MG63 (cell line): ENCODE measurements at regions not wholly inside any gene's neighbourhood (a gene's known extent, or its start where the extent isn't known, plus 50 kb on each side); places are given as distances from the start of the nearest gene placed in this dataset.

Experiments used
- DNase-seq: peaks from one replicate; pipeline ENCODE4 v3.0.0-alpha.2; 2020
- H3K27me3 ChIP-seq: fragments of 250-450 bp; sonication (Bioruptor Pico); 2 replicates; pipeline ENCODE4 v1.5.1; 2020; ENCODE audit warnings: mild to moderate bottlenecking, moderate library complexity
- H3K36me3 ChIP-seq: fragments of 250-450 bp; sonication (Bioruptor Pico); 2 replicates; pipeline ENCODE4 v1.5.1; 2020; ENCODE audit warnings: mild to moderate bottlenecking, moderate library complexity
- H3K4me3 ChIP-seq: fragments of 250-450 bp; sonication (Bioruptor Pico); 2 replicates; pipeline ENCODE4 v1.5.1; 2020; ENCODE audit warnings: mild to moderate bottlenecking, moderate library complexity
- H3K9me3 ChIP-seq: fragments of 250-450 bp; sonication (Bioruptor Pico); 2 replicates; pipeline ENCODE4 v1.5.1; 2020; ENCODE audit warnings: mild to moderate bottlenecking, moderate library complexity

GRCh38 chr20:57060407-57061050, 205.9 kb downstream of the BMP7 start:
- no peak for DNase-seq
- Histone ChIP-seq H3K4me3 (no peak overlapping the region), H3K9me3 (no peaks in the 10 kb centered on the region), H3K36me3 (no peaks in the 10 kb centered on the region), H3K27me3 (no peaks in the 10 kb centered on the region)

GRCh38 chr20:57061051-57061900, 205.2 kb downstream of the BMP7 start:
- no peak overlapping the region for H3K4me3 ChIP-seq
- H3K36me3 ChIP-seq, result no peaks in the 10 kb centered on the region
- no peaks in the 10 kb centered on the region for H3K27me3 ChIP-seq
- peak; percentile 39 for DNase-seq
- no peaks in the 10 kb centered on the region for H3K9me3 ChIP-seq

GRCh38 chr20:57062241-57062640, 204.2 kb downstream of the BMP7 start:
- Histone ChIP-seq H3K4me3 (no peak overlapping the region), H3K36me3 (no peaks in the 10 kb centered on the region), H3K27me3 (no peaks in the 10 kb centered on the region), H3K9me3 (no peaks in the 10 kb centered on the region)
- DNase-seq, result no peak

GRCh38 chr20:57062696-57063270, 203.7 kb downstream of the BMP7 start:
- no peaks in the 10 kb centered on the region for H3K27me3 ChIP-seq
- DNase-seq, result no peak
- H3K9me3 ChIP-seq, result no peaks in the 10 kb centered on the region
- H3K4me3 ChIP-seq, result no peak overlapping the region
- H3K36me3 ChIP-seq, result no peaks in the 10 kb centered on the region

- H3K36me3 ChIP-seq, result no peaks in the 10 kb centered on the region
These were observed 201.6 kb downstream of the BMP7 start for GRCh38 chr20:57064836-57065235.

GRCh38 chr20:57065646-57066045, 200.8 kb downstream of the BMP7 start:
- no peaks in the 10 kb centered on the region for H3K27me3 ChIP-seq
- DNase-seq, result no peak
- H3K4me3 ChIP-seq, result no peak overlapping the region
- no peaks in the 10 kb centered on the region for H3K9me3 ChIP-seq
- no peaks in the 10 kb centered on the region for H3K36me3 ChIP-seq

More at GRCh38 chr20:57064836-57065235, 201.6 kb downstream of the BMP7 start:
- H3K4me3 ChIP-seq, result no peak overlapping the region
- no peaks in the 10 kb centered on the region for H3K27me3 ChIP-seq
- DNase-seq, result no peak
- H3K9me3 ChIP-seq, result no peaks in the 10 kb centered on the region

- H3K4me3 ChIP-seq, result no peak overlapping the region
- no peak for DNase-seq
- H3K9me3 ChIP-seq, result no peaks in the 10 kb centered on the region
- no peaks in the 10 kb centered on the region for H3K36me3 ChIP-seq
- H3K27me3 ChIP-seq, result no peaks in the 10 kb centered on the region
These were observed 200.1 kb downstream of the BMP7 start for GRCh38 chr20:57066126-57066900.

GRCh38 chr20:57069442-57069841, 197.0 kb downstream of the BMP7 start:
- DNase-seq, result no peak
- no peaks in the 10 kb centered on the region for H3K36me3 ChIP-seq
- no peaks in the 10 kb centered on the region for H3K9me3 ChIP-seq
- H3K4me3 ChIP-seq, result no peak overlapping the region
- H3K27me3 ChIP-seq, result no peaks in the 10 kb centered on the region

- Histone ChIP-seq H3K9me3 (no peaks in the 10 kb centered on the region), H3K27me3 (no peaks in the 10 kb centered on the region), H3K4me3 (no peak overlapping the region), H3K36me3 (no peaks in the 10 kb centered on the region)
- DNase-seq, result no peak
These were observed 196.1 kb downstream of the BMP7 start for GRCh38 chr20:57070296-57070695.

GRCh38 chr20:57071283-57071731, 195.1 kb downstream of the BMP7 start:
- H3K4me3 ChIP-seq, result no peak overlapping the region
- peaks cover 6% of the 10 kb centered on the region; the same call in 1 of the 2 replicates for H3K9me3 ChIP-seq
- no peaks in the 10 kb centered on the region for H3K36me3 ChIP-seq
- H3K27me3 ChIP-seq, result no peaks in the 10 kb centered on the region
- no peak for DNase-seq

- Histone ChIP-seq H3K36me3 (no peaks in the 10 kb centered on the region), H3K4me3 (no peak overlapping the region), H3K27me3 (no peaks in the 10 kb centered on the region), H3K9me3 (peaks cover 13% of the 10 kb centered on the region)
- no peak for DNase-seq
These were observed 194.4 kb downstream of the BMP7 start for GRCh38 chr20:57071954-57072583.

GRCh38 chr20:57073402-57073801, 193.0 kb downstream of the BMP7 start:
- Histone ChIP-seq H3K27me3 (no peaks in the 10 kb centered on the region), H3K36me3 (no peaks in the 10 kb centered on the region), H3K9me3 (peaks cover 26% of the 10 kb centered on the region), H3K4me3 (no peak overlapping the region)
- no peak for DNase-seq

- no peak overlapping the region for H3K4me3 ChIP-seq
- DNase-seq, result no peak
These were observed 192.1 kb downstream of the BMP7 start for GRCh38 chr20:57074386-57074785.

GRCh38 chr20:57075181-57075580, 191.3 kb downstream of the BMP7 start:
- no peaks in the 10 kb centered on the region for H3K36me3 ChIP-seq
- H3K9me3 ChIP-seq, result peaks cover 31% of the 10 kb centered on the region
- DNase-seq, result no peak
- H3K4me3 ChIP-seq, result no peak overlapping the region
- no peaks in the 10 kb centered on the region for H3K27me3 ChIP-seq

More at GRCh38 chr20:57074386-57074785, 192.1 kb downstream of the BMP7 start:
- Histone ChIP-seq H3K36me3 (no peaks in the 10 kb centered on the region), H3K9me3 (peaks cover 31% of the 10 kb centered on the region), H3K27me3 (no peaks in the 10 kb centered on the region)

GRCh38 chr20:57075603-57076002, 190.8 kb downstream of the BMP7 start:
- DNase-seq, result no peak
- H3K4me3 ChIP-seq, result no peak overlapping the region

GRCh38 chr20:57076152-57076652, 190.2 kb downstream of the BMP7 start:
- H3K36me3 ChIP-seq, result no peaks in the 10 kb centered on the region
- peak; percentile 88 for DNase-seq
- H3K4me3 ChIP-seq, result no peak overlapping the region

More at GRCh38 chr20:57075603-57076002, 190.8 kb downstream of the BMP7 start:
- no peaks in the 10 kb centered on the region for H3K36me3 ChIP-seq
- H3K9me3 ChIP-seq, result peaks cover 31% of the 10 kb centered on the region
- no peaks in the 10 kb centered on the region for H3K27me3 ChIP-seq

More at GRCh38 chr20:57076152-57076652, 190.2 kb downstream of the BMP7 start:
- Histone ChIP-seq H3K27me3 (no peaks in the 10 kb centered on the region), H3K9me3 (peaks cover 31% of the 10 kb centered on the region)
